ENCODE measurements at regions not wholly inside any gene's neighbourhood (a gene's known extent, or its start where the extent isn't known, plus 50 kb on each side); places are given as distances from the start of the nearest gene placed in this dataset.

- no peak for DNase-seq (ENCODE audit: low spot score)
Observed at GRCh38 chr20:63116412-63117106, 99.4 kb downstream of the YTHDF1 start.

GRCh38 chr20:63115651-63116411, 100.1 kb downstream of the YTHDF1 start:
- no peak for DNase-seq (ENCODE audit: low spot score)

GRCh38 chr20:63114693-63115311, 101.1 kb downstream of the YTHDF1 start:
- DNase-seq (ENCODE audit: low spot score) = no peak

- DNase-seq (ENCODE audit: low spot score) = no peak
Observed at GRCh38 chr20:63114006-63114692, 101.8 kb downstream of the YTHDF1 start.

GRCh38 chr20:63112491-63113219, 103.3 kb downstream of the YTHDF1 start:
- DNase-seq (ENCODE audit: low spot score) = no peak

GRCh38 chr20:63108247-63108646, 101.5 kb upstream of the BHLHE23 start:
- no peak for DNase-seq (ENCODE audit: low spot score)

- DNase-seq (ENCODE audit: low spot score) = no peak
Observed at GRCh38 chr20:63107449-63108200, 100.9 kb upstream of the BHLHE23 start.

- no peak for DNase-seq (ENCODE audit: low spot score)
Observed at GRCh38 chr20:63106765-63107448, 100.1 kb upstream of the BHLHE23 start.

- DNase-seq (ENCODE audit: low spot score) = no peak
Observed at GRCh38 chr20:63106108-63106764, 99.5 kb upstream of the BHLHE23 start.

- DNase-seq (ENCODE audit: low spot score) = no peak
Observed at GRCh38 chr20:63105211-63106107, 98.7 kb upstream of the BHLHE23 start.

- no peak for DNase-seq (ENCODE audit: low spot score)
Observed at GRCh38 chr20:63104312-63105181, 97.8 kb upstream of the BHLHE23 start.

- no peak for DNase-seq (ENCODE audit: low spot score)
Observed at GRCh38 chr20:63103402-63104311, 96.9 kb upstream of the BHLHE23 start.

GRCh38 chr20:63102721-63103375, 96.1 kb upstream of the BHLHE23 start:
- DNase-seq (ENCODE audit: low spot score) = no peak

GRCh38 chr20:63101781-63102720, 95.3 kb upstream of the BHLHE23 start:
- no peak for DNase-seq (ENCODE audit: low spot score)

Measured in SK-N-DZ (cell line).